ENCODE measurements at regions not wholly inside any gene's neighbourhood (a gene's known extent, or its start where the extent isn't known, plus 50 kb on each side); places are given as distances from the start of the nearest gene placed in this dataset.
"Not testable (repeated sequence)": the region's sequence is repeated elsewhere in the genome, so short reads cannot be mapped to it uniquely, and the experiment has no call there.

- not testable (repeated sequence) for H3K4me1 Mint-ChIP-seq; H3K36me3 Mint-ChIP-seq (ENCODE audit: insufficient read depth); H3K27ac Mint-ChIP-seq (ENCODE audit: low read depth); DNase-seq (ENCODE audit: low spot score in 2 of 2); H3K9me3 Mint-ChIP-seq; ATAC-seq (replicated peaks; ENCODE audit: extremely low read depth, poor library complexity, severe bottlenecking); H3K4me3 Mint-ChIP-seq
- H3K27me3 Mint-ChIP-seq = peaks cover 58% of the 10 kb centered on the region
These were observed 53.1 kb upstream of the TMEM252 start for GRCh38 chr9:68593760-68594159.

GRCh38 chr9:68595868-68596267 is 55.2 kb upstream of the TMEM252 start:
- no peak overlapping the region for H3K4me3 Mint-ChIP-seq
- H3K27me3 Mint-ChIP-seq = peaks cover 59% of the 10 kb centered on the region
- no peak overlapping the region for H3K27ac Mint-ChIP-seq (ENCODE audit: low read depth)
- DNase-seq (ENCODE audit: low spot score in 2 of 2) = no peak
- H3K36me3 Mint-ChIP-seq (ENCODE audit: insufficient read depth) = no peaks in the 10 kb centered on the region
- H3K4me1 Mint-ChIP-seq = no peaks in the 10 kb centered on the region
- H3K9me3 Mint-ChIP-seq = peaks cover 5% of the 10 kb centered on the region
- no peak for ATAC-seq (replicated peaks; ENCODE audit: extremely low read depth, poor library complexity, severe bottlenecking)

- ATAC-seq (replicated peaks; ENCODE audit: extremely low read depth, poor library complexity, severe bottlenecking) (no peak), DNase-seq (ENCODE audit: low spot score in 2 of 2) (no peak)
- Mint-ChIP-seq H3K27ac (ENCODE audit: low read depth) (no peak overlapping the region), H3K4me1 (no peaks in the 10 kb centered on the region), H3K27me3 (peaks cover 53% of the 10 kb centered on the region), H3K36me3 (ENCODE audit: insufficient read depth) (no peaks in the 10 kb centered on the region), H3K4me3 (no peak overlapping the region), H3K9me3 (no peaks in the 10 kb centered on the region)
These were observed 56.8 kb upstream of the TMEM252 start for GRCh38 chr9:68597362-68597997.

GRCh38 chr9:68599826-68600225 is 59.1 kb upstream of the TMEM252 start:
- Mint-ChIP-seq H3K4me1 (no peaks in the 10 kb centered on the region), H3K27me3 (peaks cover 61% of the 10 kb centered on the region), H3K36me3 (ENCODE audit: insufficient read depth) (no peaks in the 10 kb centered on the region), H3K27ac (ENCODE audit: low read depth) (no peak overlapping the region), H3K9me3 (no peaks in the 10 kb centered on the region), H3K4me3 (no peak overlapping the region)
- no peak for ATAC-seq (replicated peaks; ENCODE audit: extremely low read depth, poor library complexity, severe bottlenecking)
- no peak for DNase-seq (ENCODE audit: low spot score in 2 of 2)

- Mint-ChIP-seq H3K27ac (ENCODE audit: low read depth) (no peak overlapping the region), H3K27me3 (peaks cover 48% of the 10 kb centered on the region), H3K4me1 (no peaks in the 10 kb centered on the region), H3K36me3 (ENCODE audit: insufficient read depth) (no peaks in the 10 kb centered on the region), H3K4me3 (no peak overlapping the region), H3K9me3 (no peaks in the 10 kb centered on the region)
- DNase-seq (ENCODE audit: low spot score in 2 of 2) (no peak), ATAC-seq (replicated peaks; ENCODE audit: extremely low read depth, poor library complexity, severe bottlenecking) (no peak)
These were observed 60.4 kb upstream of the TMEM252 start for GRCh38 chr9:68601081-68601480.

- no peaks in the 10 kb centered on the region for H3K9me3 Mint-ChIP-seq
- H3K4me3 Mint-ChIP-seq = no peak overlapping the region
- peaks cover 37% of the 10 kb centered on the region for H3K27me3 Mint-ChIP-seq
- H3K36me3 Mint-ChIP-seq (ENCODE audit: insufficient read depth) = no peaks in the 10 kb centered on the region
- no peak overlapping the region for H3K27ac Mint-ChIP-seq (ENCODE audit: low read depth)
- DNase-seq (ENCODE audit: low spot score in 2 of 2) (no peak), ATAC-seq (replicated peaks; ENCODE audit: extremely low read depth, poor library complexity, severe bottlenecking) (no peak)
- no peaks in the 10 kb centered on the region for H3K4me1 Mint-ChIP-seq
These were observed 62.7 kb upstream of the TMEM252 start for GRCh38 chr9:68603371-68603770.

GRCh38 chr9:68608763-68609162 is 68.1 kb upstream of the TMEM252 start:
- Mint-ChIP-seq H3K36me3 (ENCODE audit: insufficient read depth) (no peaks in the 10 kb centered on the region), H3K27me3 (peaks cover 19% of the 10 kb centered on the region), H3K9me3 (no peaks in the 10 kb centered on the region), H3K27ac (ENCODE audit: low read depth) (no peak overlapping the region), H3K4me1 (no peaks in the 10 kb centered on the region), H3K4me3 (no peak overlapping the region)
- no peak for ATAC-seq (replicated peaks; ENCODE audit: extremely low read depth, poor library complexity, severe bottlenecking)
- DNase-seq (ENCODE audit: low spot score in 2 of 2) = no peak

GRCh38 chr9:68609901-68610415 is 69.3 kb upstream of the TMEM252 start:
- H3K4me3 Mint-ChIP-seq = no peak overlapping the region
- no peaks in the 10 kb centered on the region for H3K4me1 Mint-ChIP-seq
- no peak for ATAC-seq (replicated peaks; ENCODE audit: extremely low read depth, poor library complexity, severe bottlenecking)

GRCh38 chr9:68614121-68614520 is 73.4 kb upstream of the TMEM252 start:
- H3K4me1 Mint-ChIP-seq = no peaks in the 10 kb centered on the region
- no peak for ATAC-seq (replicated peaks; ENCODE audit: extremely low read depth, poor library complexity, severe bottlenecking)
- no peak overlapping the region for H3K27ac Mint-ChIP-seq (ENCODE audit: low read depth)
- no peaks in the 10 kb centered on the region for H3K36me3 Mint-ChIP-seq (ENCODE audit: insufficient read depth)
- peaks cover 21% of the 10 kb centered on the region for H3K27me3 Mint-ChIP-seq
- H3K9me3 Mint-ChIP-seq = no peaks in the 10 kb centered on the region
- no peak for DNase-seq (ENCODE audit: low spot score in 2 of 2)
- no peak overlapping the region for H3K4me3 Mint-ChIP-seq

More at GRCh38 chr9:68609901-68610415, 69.3 kb upstream of the TMEM252 start:
- Mint-ChIP-seq H3K27me3 (peaks cover 17% of the 10 kb centered on the region), H3K9me3 (no peaks in the 10 kb centered on the region), H3K27ac (ENCODE audit: low read depth) (no peak overlapping the region), H3K36me3 (ENCODE audit: insufficient read depth) (no peaks in the 10 kb centered on the region)
- DNase-seq (ENCODE audit: low spot score in 2 of 2) = no peak

- peaks cover 13% of the 10 kb centered on the region for H3K27me3 Mint-ChIP-seq
- H3K4me1 Mint-ChIP-seq; ATAC-seq (replicated peaks; ENCODE audit: extremely low read depth, poor library complexity, severe bottlenecking); H3K9me3 Mint-ChIP-seq; H3K36me3 Mint-ChIP-seq (ENCODE audit: insufficient read depth); H3K27ac Mint-ChIP-seq (ENCODE audit: low read depth); H3K4me3 Mint-ChIP-seq; DNase-seq (ENCODE audit: low spot score in 2 of 2): not testable (repeated sequence)
These were observed 76.3 kb upstream of the TMEM252 start for GRCh38 chr9:68617011-68617410.

GRCh38 chr9:68619072-68619471 is 78.4 kb upstream of the TMEM252 start:
- Mint-ChIP-seq H3K4me1 (no peaks in the 10 kb centered on the region), H3K4me3 (no peak overlapping the region), H3K36me3 (ENCODE audit: insufficient read depth) (no peaks in the 10 kb centered on the region), H3K27me3 (peaks cover 13% of the 10 kb centered on the region), H3K27ac (ENCODE audit: low read depth) (no peak overlapping the region), H3K9me3 (no peaks in the 10 kb centered on the region)
- ATAC-seq (replicated peaks; ENCODE audit: extremely low read depth, poor library complexity, severe bottlenecking) (no peak), DNase-seq (ENCODE audit: low spot score in 2 of 2) (no peak)

- Mint-ChIP-seq H3K9me3 (no peaks in the 10 kb centered on the region), H3K36me3 (ENCODE audit: insufficient read depth) (no peaks in the 10 kb centered on the region), H3K4me1 (no peaks in the 10 kb centered on the region), H3K27ac (ENCODE audit: low read depth) (no peak overlapping the region), H3K27me3 (peaks cover 13% of the 10 kb centered on the region), H3K4me3 (no peak overlapping the region)
- DNase-seq (ENCODE audit: low spot score in 2 of 2) (no peak), ATAC-seq (replicated peaks; ENCODE audit: extremely low read depth, poor library complexity, severe bottlenecking) (no peak)
These were observed 79.0 kb upstream of the TMEM252 start for GRCh38 chr9:68619636-68620035.

- no peaks in the 10 kb centered on the region for H3K9me3 Mint-ChIP-seq
- ATAC-seq (replicated peaks; ENCODE audit: extremely low read depth, poor library complexity, severe bottlenecking) (no peak), DNase-seq (ENCODE audit: low spot score in 2 of 2) (no peak)
- no peak overlapping the region for H3K4me3 Mint-ChIP-seq
- H3K36me3 Mint-ChIP-seq (ENCODE audit: insufficient read depth) = no peaks in the 10 kb centered on the region
- H3K27ac Mint-ChIP-seq (ENCODE audit: low read depth) = no peak overlapping the region
- no peaks in the 10 kb centered on the region for H3K4me1 Mint-ChIP-seq
- no peaks in the 10 kb centered on the region for H3K27me3 Mint-ChIP-seq
These were observed 79.5 kb upstream of the PIP5K1B start for GRCh38 chr9:68625559-68625958.
